GM18909 (cell line): ENCODE measurements at regions not wholly inside any gene's neighbourhood (a gene's known extent, or its start where the extent isn't known, plus 50 kb on each side); places are given as distances from the start of the nearest gene placed in this dataset.
"Not testable (repeated sequence)": the region's sequence is repeated elsewhere in the genome, so short reads cannot be mapped to it uniquely, and the experiment has no call there.

Experiments
- ATAC-seq: cut with Tn5 transposase; IDR thresholded peaks from one replicate; pipeline ENCODE4 v1.9.1; 2021; ENCODE audit warnings: mild to moderate bottlenecking; ENCODE audit not compliant: unreplicated experiment, poor library complexity

- ATAC-seq = no peak
Observed at GRCh38 chr9:82736701-82737100, 326.2 kb downstream of the RASEF start.

- ATAC-seq = no peak
Observed at GRCh38 chr9:82745919-82746318, 317.0 kb downstream of the RASEF start.

- ATAC-seq = no peak
Observed at GRCh38 chr9:82750411-82750913, 312.5 kb downstream of the RASEF start.

- no peak for ATAC-seq
Observed at GRCh38 chr9:82757924-82758323, 305.0 kb downstream of the RASEF start.

GRCh38 chr9:82761027-82761426 lies 301.9 kb downstream of the RASEF start:
- ATAC-seq = no peak

- no peak for ATAC-seq
Observed at GRCh38 chr9:82761956-82762355, 301.0 kb downstream of the RASEF start.

- ATAC-seq = no peak
Observed at GRCh38 chr9:82763656-82764055, 299.3 kb downstream of the RASEF start.

- no peak for ATAC-seq
Observed at GRCh38 chr9:82764061-82764668, 298.8 kb downstream of the RASEF start.

- ATAC-seq = not testable (repeated sequence)
Observed at GRCh38 chr9:82774707-82775231, 288.2 kb downstream of the RASEF start.

- no peak for ATAC-seq
Observed at GRCh38 chr9:82776508-82776907, 286.4 kb downstream of the RASEF start.

GRCh38 chr9:82777366-82777765 lies 285.6 kb downstream of the RASEF start:
- ATAC-seq = no peak

GRCh38 chr9:82778923-82779322 lies 284.0 kb downstream of the RASEF start:
- not testable (repeated sequence) for ATAC-seq

- no peak for ATAC-seq
Observed at GRCh38 chr9:82780017-82780416, 282.9 kb downstream of the RASEF start.

GRCh38 chr9:82781921-82782392 lies 281.0 kb downstream of the RASEF start:
- ATAC-seq = no peak

GRCh38 chr9:82783045-82783444 lies 279.9 kb downstream of the RASEF start:
- no peak for ATAC-seq

GRCh38 chr9:82784589-82784988 lies 278.4 kb downstream of the RASEF start:
- ATAC-seq = no peak

GRCh38 chr9:82789155-82789824 lies 273.7 kb downstream of the RASEF start:
- ATAC-seq = no peak

- no peak for ATAC-seq
Observed at GRCh38 chr9:82790875-82791274, 272.1 kb downstream of the RASEF start.

- no peak for ATAC-seq
Observed at GRCh38 chr9:82791692-82792091, 271.2 kb downstream of the RASEF start.

GRCh38 chr9:82797534-82797933 lies 265.4 kb downstream of the RASEF start:
- no peak for ATAC-seq

GRCh38 chr9:82799286-82799685 lies 263.7 kb downstream of the RASEF start:
- ATAC-seq = no peak

GRCh38 chr9:82805027-82805426 lies 257.9 kb downstream of the RASEF start:
- ATAC-seq = no peak
